ENCODE measurements at regions not wholly inside any gene's neighbourhood (a gene's known extent, or its start where the extent isn't known, plus 50 kb on each side); places are given as distances from the start of the nearest gene placed in this dataset.

GRCh38 chr18:29174891-29175290, 998.0 kb upstream of the CDH2 start:
- no peak for DNase-seq

- DNase-seq = no peak
These were observed 995.8 kb upstream of the CDH2 start for GRCh38 chr18:29172756-29173067.

GRCh38 chr18:29171892-29172755, 995.2 kb upstream of the CDH2 start:
- DNase-seq = no peak

GRCh38 chr18:29169599-29169998, 992.7 kb upstream of the CDH2 start:
- peak; percentile 14 for DNase-seq

- DNase-seq = peak; percentile 98
These were observed 988.2 kb upstream of the CDH2 start for GRCh38 chr18:29164993-29165599.

GRCh38 chr18:29164020-29164706, 987.2 kb upstream of the CDH2 start:
- peak; percentile 86 for DNase-seq

GRCh38 chr18:29163596-29163995, 986.7 kb upstream of the CDH2 start:
- no peak for DNase-seq

- DNase-seq = no peak
These were observed 984.5 kb upstream of the CDH2 start for GRCh38 chr18:29161429-29161828.

GRCh38 chr18:29160170-29160569, 983.2 kb upstream of the CDH2 start:
- DNase-seq = no peak

GRCh38 chr18:29157905-29158304, 981.0 kb upstream of the CDH2 start:
- no peak for DNase-seq

- DNase-seq = no peak
These were observed 980.3 kb upstream of the CDH2 start for GRCh38 chr18:29157057-29157780.

- DNase-seq = no peak
These were observed 979.6 kb upstream of the CDH2 start for GRCh38 chr18:29156531-29156930.

- DNase-seq = peak; percentile 76
These were observed 978.1 kb upstream of the CDH2 start for GRCh38 chr18:29154758-29155725.

- DNase-seq = peak; percentile 76
These were observed 977.3 kb upstream of the CDH2 start for GRCh38 chr18:29154196-29154757.

- no peak for DNase-seq
These were observed 976.2 kb upstream of the CDH2 start for GRCh38 chr18:29153091-29153490.

- DNase-seq = no peak
These were observed 971.0 kb upstream of the CDH2 start for GRCh38 chr18:29147944-29148343.

- DNase-seq = no peak
These were observed 969.1 kb upstream of the CDH2 start for GRCh38 chr18:29146068-29146467.

- no peak for DNase-seq
These were observed 963.7 kb upstream of the CDH2 start for GRCh38 chr18:29140590-29140989.

GRCh38 chr18:29137773-29138495, 961.0 kb upstream of the CDH2 start:
- DNase-seq = no peak

- DNase-seq = no peak
These were observed 947.0 kb upstream of the CDH2 start for GRCh38 chr18:29123706-29124530.
